ENCODE measurements at regions not wholly inside any gene's neighbourhood (a gene's known extent, or its start where the extent isn't known, plus 50 kb on each side); places are given as distances from the start of the nearest gene placed in this dataset.

GRCh38 chr7:145030754-145031153 is 194.9 kb upstream of the TPK1 start:
- 85 to 89% methylated on average over 5 of the region's 5 CpGs for WGBS, 2 donors
- ATAC-seq: no peak

DNA sequence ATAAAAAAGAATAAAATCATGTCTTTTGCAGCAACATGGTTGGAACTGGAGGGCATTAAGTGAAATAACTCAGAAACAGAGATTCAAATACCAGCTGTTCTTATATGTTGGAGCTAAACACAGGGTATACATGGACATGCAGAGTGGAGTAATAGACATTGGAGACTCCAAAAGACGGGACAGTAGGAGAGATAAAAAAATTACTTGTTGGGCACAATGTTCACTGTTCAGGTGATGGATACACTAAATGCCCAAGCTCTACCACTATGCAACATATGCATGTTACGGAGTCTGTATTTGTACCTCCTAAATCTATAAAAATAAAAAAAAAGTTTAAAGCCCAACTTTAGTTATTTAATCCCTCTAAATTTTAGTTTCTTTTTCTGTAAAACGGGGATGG is 184.6 kb upstream of the TPK1 start:
- no peak for DNase-seq
- Histone ChIP-seq H3K4me3 (no peak overlapping the region), H3K4me1 (no peaks in the 10 kb centered on the region), H3K9me3 (no peaks in the 10 kb centered on the region), H3K27ac (no peak overlapping the region), H3K36me3 (no peaks in the 10 kb centered on the region), H3K27me3 (no peaks in the 10 kb centered on the region)
- intact Hi-C loops (cut with DNase I): no loop called here
- no peak for ATAC-seq
- TF ChIP-seq, protein P1, sequence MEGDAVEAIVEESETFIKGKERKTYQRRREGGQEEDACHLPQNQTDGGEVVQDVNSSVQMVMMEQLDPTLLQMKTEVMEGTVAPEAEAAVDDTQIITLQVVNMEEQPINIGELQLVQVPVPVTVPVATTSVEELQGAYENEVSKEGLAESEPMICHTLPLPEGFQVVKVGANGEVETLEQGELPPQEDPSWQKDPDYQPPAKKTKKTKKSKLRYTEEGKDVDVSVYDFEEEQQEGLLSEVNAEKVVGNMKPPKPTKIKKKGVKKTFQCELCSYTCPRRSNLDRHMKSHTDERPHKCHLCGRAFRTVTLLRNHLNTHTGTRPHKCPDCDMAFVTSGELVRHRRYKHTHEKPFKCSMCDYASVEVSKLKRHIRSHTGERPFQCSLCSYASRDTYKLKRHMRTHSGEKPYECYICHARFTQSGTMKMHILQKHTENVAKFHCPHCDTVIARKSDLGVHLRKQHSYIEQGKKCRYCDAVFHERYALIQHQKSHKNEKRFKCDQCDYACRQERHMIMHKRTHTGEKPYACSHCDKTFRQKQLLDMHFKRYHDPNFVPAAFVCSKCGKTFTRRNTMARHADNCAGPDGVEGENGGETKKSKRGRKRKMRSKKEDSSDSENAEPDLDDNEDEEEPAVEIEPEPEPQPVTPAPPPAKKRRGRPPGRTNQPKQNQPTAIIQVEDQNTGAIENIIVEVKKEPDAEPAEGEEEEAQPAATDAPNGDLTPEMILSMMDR (IDR thresholded peaks at IDR 0.05): no peak
- WGBS, 2 donors: 83 to 88% methylated on average over 3 of the region's 3 CpGs

More at GRCh38 chr7:145030754-145031153, 194.9 kb upstream of the TPK1 start:
- Histone ChIP-seq H3K36me3 (no peaks in the 10 kb centered on the region), H3K4me3 (no peak overlapping the region), H3K27ac (no peak overlapping the region), H3K27me3 (peaks cover 0 to under 1% (median 0%) of the 10 kb centered on the region in 7 donors), H3K9me3 (peaks cover 0 to 9% (median 0%) of the 10 kb centered on the region in 11 donors), H3K4me1 (no peaks in the 10 kb centered on the region)
- TF ChIP-seq, protein P1 (IDR thresholded peaks at IDR 0.05): no peak
- DNase-seq: no peak
- intact Hi-C loops (cut with DNase I): loop anchor here in 5 of 10 donors (10.0 kb wide), 2 partner anchors 1054 to 1064 kb away; no protein-coding TSS in a partner anchor

DNA sequence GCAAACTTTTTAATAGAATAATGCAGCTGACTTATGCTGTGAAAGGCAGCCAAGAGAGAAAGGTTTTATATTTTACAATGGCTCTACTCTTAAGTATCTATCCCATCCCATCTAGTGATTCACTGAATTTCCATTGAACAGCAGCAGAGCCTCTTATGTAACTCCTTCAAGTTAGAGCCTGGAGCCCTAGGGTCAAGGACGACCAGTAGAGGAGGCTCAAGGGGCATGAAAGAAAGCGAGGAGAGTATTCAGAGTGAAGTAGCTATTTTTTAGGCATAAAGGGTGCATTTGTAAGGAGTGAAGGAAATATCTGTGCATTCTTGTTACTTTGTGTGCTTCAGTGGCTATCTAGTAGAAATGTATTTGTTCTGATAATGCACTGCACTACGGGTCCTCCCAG is 180.2 kb upstream of the TPK1 start:
- H3K27ac ChIP-seq: no peak overlapping the region
- intact Hi-C loops (cut with DNase I): loop anchor here in 1 of 10 donors (5.0 kb wide), 1 partner anchor 274 kb away; no protein-coding TSS in a partner anchor
- H3K36me3 ChIP-seq: no peaks in the 10 kb centered on the region
- H3K4me1 ChIP-seq: no peaks in the 10 kb centered on the region
- TF ChIP-seq, protein P1 (IDR thresholded peaks at IDR 0.05): peak in 1 of 9 donors; percentile 9
- H3K4me3 ChIP-seq: no peak overlapping the region
- 36 to 39% methylated on average over 3 of the region's 3 CpGs for WGBS, 2 donors
- H3K27me3 ChIP-seq: no peaks in the 10 kb centered on the region
- ATAC-seq: no peak
- DNase-seq: no peak
- no peaks in the 10 kb centered on the region for H3K9me3 ChIP-seq

DNA sequence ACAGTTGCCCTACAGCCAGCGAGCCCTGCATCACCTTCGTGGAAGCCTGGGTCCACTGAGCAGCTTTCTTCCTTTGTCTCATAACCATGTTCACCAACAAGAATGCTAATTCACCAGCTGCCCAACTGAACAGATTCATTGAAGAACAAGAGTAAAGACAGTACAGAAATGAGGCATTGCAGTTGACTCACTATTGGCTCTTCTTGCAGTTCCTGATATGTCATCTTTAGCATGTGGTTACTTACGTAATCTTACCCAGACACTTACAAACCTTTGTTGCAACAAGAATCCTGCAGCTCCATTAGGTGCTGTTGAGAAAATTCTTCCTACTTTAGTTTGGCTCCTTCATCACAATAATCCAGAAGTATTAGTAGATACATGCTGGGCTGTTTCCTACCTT is 174.0 kb upstream of the TPK1 start:
- TF ChIP-seq, protein P1 (IDR thresholded peaks at IDR 0.05): no peak
- H3K36me3 ChIP-seq: no peaks in the 10 kb centered on the region
- no peak overlapping the region for H3K4me3 ChIP-seq
- peaks cover 0 to 5% (median 0%) of the 10 kb centered on the region in 7 donors for H3K27me3 ChIP-seq
- intact Hi-C loops (cut with DNase I): no loop called here
- H3K4me1 ChIP-seq: no peaks in the 10 kb centered on the region
- H3K27ac ChIP-seq: no peak overlapping the region
- ATAC-seq: no peak
- 89 to 91% methylated on average over 3 of the region's 3 CpGs for WGBS, 2 donors
- H3K9me3 ChIP-seq: no peaks in the 10 kb centered on the region
- DNase-seq: no peak

Measured in heart right ventricle (tissue), 16 donors.